Heart left ventricle (tissue), 16 donors: ENCODE measurements at regions not wholly inside any gene's neighbourhood (a gene's known extent, or its start where the extent isn't known, plus 50 kb on each side); places are given as distances from the start of the nearest gene placed in this dataset.

ENCODE experiments used
- ATAC-seq, 4 donors: fragments of 200-7000 bp; cut with Tn5 transposase; one replicate each; pipeline ENCODE4 v1.9.1; 2020 to 2022; ENCODE audit warnings: moderate library complexity in 4 of 4, mild to moderate bottlenecking in 3 of 4, moderate number of reproducible peaks in 1 of 4
- DNase-seq, 5 donors: peaks; one replicate each; pipeline ENCODE4 v3.0.0-alpha.2; 2020
- H3K27ac ChIP-seq, 12 donors: fragments of 200-600 bp; sonication (generic) in 4 of 12; one replicate each; pipeline versions ENCODE4 v1.5.0 to v1.8.0; 2016 to 2022; ENCODE audit warnings: mild to moderate bottlenecking in 2 of 12
- H3K27me3 ChIP-seq, 9 donors: fragments of 200-600 bp; sonication (generic) in 2 of 9; one replicate each; pipeline versions ENCODE4 v1.5.1 to v1.8.0; 2016 to 2022; ENCODE audit warnings: mild to moderate bottlenecking in 3 of 9
- H3K36me3 ChIP-seq, 9 donors: fragments of 200-600 bp; sonication (generic) in 2 of 9; one replicate each; pipeline versions ENCODE4 v1.5.0 to v1.8.0; 2018 to 2022; ENCODE audit warnings: mild to moderate bottlenecking in 2 of 9
- H3K4me1 ChIP-seq, 12 donors: fragments of 200-600 bp; sonication (generic) in 4 of 12; one replicate each; pipeline versions ENCODE4 v1.5.0 to v1.8.0; 2016 to 2022; ENCODE audit warnings: mild to moderate bottlenecking in 3 of 12
- H3K4me3 ChIP-seq, 12 donors: fragments of 200-600 bp; sonication (generic) in 4 of 12; one replicate each; pipeline versions ENCODE4 v1.5.0 to v1.8.0; 2017 to 2022; ENCODE audit warnings: mild to moderate bottlenecking in 9 of 12, moderate library complexity in 4 of 12
- H3K9me3 ChIP-seq, 12 donors: fragments of 200-600 bp; sonication (generic) in 4 of 12; one replicate each; pipeline versions ENCODE4 v1.5.0 to v1.8.0; 2016 to 2022; ENCODE audit warnings: mild to moderate bottlenecking in 1 of 12
- POLR2A ChIP-seq, 2 donors: fragments of 450-650 bp; IDR thresholded peaks; one replicate each; pipeline ENCODE4 v1.6.1; 2017; ENCODE audit warnings: antibody characterized with exemption in 2 of 2, mild to moderate bottlenecking in 2 of 2, moderate library complexity in 2 of 2
- WGBS, 4 donors: extraction: QIAGEN DNeasy Blood & Tissue Kit in 2 of 4; methylation state at CpG; one replicate each; pipeline versions ENCODE4 v1.1.5 to v1.1.7; 2013 to 2018; 5-methylcytosine and 5-hydroxymethylcytosine counted together
- intact Hi-C, 10 donors: fragments of 100-400 bp; cut with DNase I; formaldehyde crosslinking; loops; one replicate each; pipeline versions ENCODE4 v1.11.1 to v1.14.2; 2022
- TF ChIP-seq, protein P1 (sequence below), 12 donors: fragments of 200-600 bp; sonication (generic) in 4 of 12; IDR thresholded peaks; one replicate each; pipeline versions ENCODE4 v1.5.0 to v1.8.0; 2018 to 2022; ENCODE audit warnings: antibody characterized with exemption in 12 of 12, mild to moderate bottlenecking in 5 of 12
- donor health status: ischemic (EF 13 %, LVEDD 7.1; RV severe dilation, severe dysfunction).
- donor health status: healthy with polysubstance abuse.
- donor health status: DM: no; HTN: yes; CAD: no.
- donor health status: DM: no; HTN: no; CAD: no.
- donor health status: ischemic (EF 25% LVEDD 6.9; RV normal size, moderate dysfunction).
- donor health status: ischemic (EF 25% LVEDD 5.7; RV mildly dilated, moderate dysfunction).
- donor health status: healthy.
- donor health status: DM: yes; HTN: yes; CAD: no.
- donor health status: ischemic (EF 35%, LVEDD 5.7; RV mildly dilated, moderate dysfunction).
- donor health status: nonischemic (EF 11% LVEDD 7.7; RV severe dilation, severe dysfunction).
- donor health status: DM: yes; HTN: yes; CAD: no.
- donor health status: PGD.
- donor health status: ischemic (EF 29% LVEDD 5.4; RV normal size, mild dysfunction).
- donor health status: nonischemic (EF 23%, LVEDD 6.1; RV moderate dilation, normal function).

GRCh38 chr16:61165797-61166196, 870.4 kb downstream of the CDH8 start:
- H3K27ac ChIP-seq, result no peak overlapping the region
- no peak for DNase-seq
- no peak overlapping the region for H3K4me3 ChIP-seq
- TF ChIP-seq, protein P1, sequence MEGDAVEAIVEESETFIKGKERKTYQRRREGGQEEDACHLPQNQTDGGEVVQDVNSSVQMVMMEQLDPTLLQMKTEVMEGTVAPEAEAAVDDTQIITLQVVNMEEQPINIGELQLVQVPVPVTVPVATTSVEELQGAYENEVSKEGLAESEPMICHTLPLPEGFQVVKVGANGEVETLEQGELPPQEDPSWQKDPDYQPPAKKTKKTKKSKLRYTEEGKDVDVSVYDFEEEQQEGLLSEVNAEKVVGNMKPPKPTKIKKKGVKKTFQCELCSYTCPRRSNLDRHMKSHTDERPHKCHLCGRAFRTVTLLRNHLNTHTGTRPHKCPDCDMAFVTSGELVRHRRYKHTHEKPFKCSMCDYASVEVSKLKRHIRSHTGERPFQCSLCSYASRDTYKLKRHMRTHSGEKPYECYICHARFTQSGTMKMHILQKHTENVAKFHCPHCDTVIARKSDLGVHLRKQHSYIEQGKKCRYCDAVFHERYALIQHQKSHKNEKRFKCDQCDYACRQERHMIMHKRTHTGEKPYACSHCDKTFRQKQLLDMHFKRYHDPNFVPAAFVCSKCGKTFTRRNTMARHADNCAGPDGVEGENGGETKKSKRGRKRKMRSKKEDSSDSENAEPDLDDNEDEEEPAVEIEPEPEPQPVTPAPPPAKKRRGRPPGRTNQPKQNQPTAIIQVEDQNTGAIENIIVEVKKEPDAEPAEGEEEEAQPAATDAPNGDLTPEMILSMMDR (IDR thresholded peaks at IDR 0.05), result no peak
- TF ChIP-seq POLR2A (IDR thresholded peaks at IDR 0.05), result no peak
- WGBS, 4 donors, result 63 to 68% (median 66%) methylated on average over 3 of the region's 3 CpGs
- intact Hi-C loops, result no loop called here
- H3K9me3 ChIP-seq, result peaks cover 0 to 12% (median 0%) of the 10 kb centered on the region in 12 donors
- ATAC-seq, result no peak
- no peaks in the 10 kb centered on the region for H3K27me3 ChIP-seq
- H3K36me3 ChIP-seq, result no peaks in the 10 kb centered on the region
- no peaks in the 10 kb centered on the region for H3K4me1 ChIP-seq

DNA sequence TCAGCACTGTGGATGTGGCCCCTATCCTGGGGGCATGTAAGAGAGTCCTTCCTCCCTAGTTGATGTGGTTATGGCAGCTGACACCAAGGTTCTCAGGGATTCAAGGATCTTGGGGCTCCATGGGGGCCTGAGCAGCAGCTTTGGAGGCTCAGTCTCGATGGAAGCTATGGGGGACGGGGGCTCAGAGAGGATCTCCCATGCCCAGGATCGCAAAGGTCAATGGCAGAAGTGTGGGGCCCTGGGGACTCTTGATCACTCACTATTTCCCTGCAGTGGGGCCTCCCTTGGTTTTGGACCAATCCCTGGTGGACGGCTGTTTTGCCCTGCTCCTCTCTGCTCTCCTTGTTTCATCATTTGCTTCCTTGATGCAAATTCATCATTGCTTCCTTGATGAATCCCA, 885.9 kb downstream of the CDH8 start:
- ATAC-seq (no peak), DNase-seq (no peak)
- no peaks in the 10 kb centered on the region for H3K4me1 ChIP-seq
- H3K27me3 ChIP-seq, result no peaks in the 10 kb centered on the region
- intact Hi-C loops, result no loop called here
- H3K9me3 ChIP-seq, result peaks cover 0 to 3% (median 0%) of the 10 kb centered on the region in 12 donors
- H3K36me3 ChIP-seq, result no peaks in the 10 kb centered on the region
- no peak overlapping the region for H3K27ac ChIP-seq
- TF ChIP-seq, protein P1 (IDR thresholded peaks at IDR 0.05), result no peak
- TF ChIP-seq POLR2A (IDR thresholded peaks at IDR 0.05), result no peak
- no peak overlapping the region for H3K4me3 ChIP-seq
- WGBS, 4 donors, result 69 to 88% (median 77%) methylated on average over 4 of the region's 4 CpGs

DNA sequence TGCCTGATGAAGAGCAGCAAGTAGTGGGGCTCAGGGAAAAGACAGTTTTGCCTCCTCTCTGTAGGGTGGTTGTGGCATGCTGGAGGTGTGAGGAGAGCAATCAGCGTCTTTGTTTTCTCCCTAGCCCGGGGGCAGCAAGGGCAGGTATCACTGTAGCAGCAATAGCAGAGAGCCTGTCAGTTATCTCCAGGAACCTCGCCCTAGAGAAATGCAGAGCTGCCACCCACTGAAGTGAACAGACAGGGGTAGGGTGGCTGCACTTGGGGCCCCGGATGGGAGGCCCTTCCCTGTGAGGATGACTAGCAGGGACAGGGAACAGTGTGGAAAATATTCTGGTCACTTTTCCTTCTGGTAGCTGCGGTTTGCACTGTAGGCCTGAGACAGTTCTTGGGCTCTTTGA, 886.5 kb downstream of the CDH8 start:
- DNase-seq, result peak in 1 of 5 donors; percentile 34
- Histone ChIP-seq H3K4me1 (no peaks in the 10 kb centered on the region), H3K4me3 (no peak overlapping the region), H3K27me3 (no peaks in the 10 kb centered on the region), H3K27ac (no peak overlapping the region), H3K9me3 (peaks cover 0 to under 1% (median 0%) of the 10 kb centered on the region in 12 donors), H3K36me3 (no peaks in the 10 kb centered on the region)
- TF ChIP-seq, protein P1 (IDR thresholded peaks at IDR 0.05), result no peak
- TF ChIP-seq POLR2A (IDR thresholded peaks at IDR 0.05), result no peak
- no peak for ATAC-seq
- 58 to 70% (median 63%) methylated on average over 4 to 5 of the region's 5 CpGs for WGBS, 4 donors
- intact Hi-C loops, result no loop called here

GRCh38 chr16:61148930-61149329, 887.3 kb downstream of the CDH8 start:
- WGBS, 4 donors, result 58 to 69% (median 65%) methylated on average over 3 of the region's 3 CpGs
- no peak overlapping the region for H3K4me3 ChIP-seq
- H3K4me1 ChIP-seq, result no peaks in the 10 kb centered on the region
- ATAC-seq, result no peak
- no peaks in the 10 kb centered on the region for H3K27me3 ChIP-seq
- DNase-seq, result no peak
- TF ChIP-seq POLR2A (IDR thresholded peaks at IDR 0.05), result no peak
- TF ChIP-seq, protein P1 (IDR thresholded peaks at IDR 0.05), result no peak
- H3K9me3 ChIP-seq, result no peaks in the 10 kb centered on the region
- no peaks in the 10 kb centered on the region for H3K36me3 ChIP-seq
- H3K27ac ChIP-seq, result no peak overlapping the region
- intact Hi-C loops, result no loop called here
